Ovary (tissue), 3 donors: ENCODE measurements at regions not wholly inside any gene's neighbourhood (a gene's known extent, or its start where the extent isn't known, plus 50 kb on each side); places are given as distances from the start of the nearest gene placed in this dataset.

Experiments used
- EP300 ChIP-seq: sonication (generic); formaldehyde crosslinking; IDR thresholded peaks from one replicate; pipeline ENCODE4 v1.6.1; 2017; ENCODE audit warnings: antibody characterized with exemption
- POLR2A ChIP-seq: fragments of 450-650 bp; IDR thresholded peaks from one replicate; pipeline ENCODE4 v1.6.1; 2017; ENCODE audit warnings: antibody characterized with exemption, mild to moderate bottlenecking, moderate library complexity
- TF ChIP-seq, protein P1 (sequence below), 3 donors: fragments of 450-650 bp in 2 of 3; fragments of 200-600 bp in 1 of 3; IDR thresholded peaks; one replicate each; pipeline versions ENCODE4 v1.5.1 to v1.8.0; 2016 to 2022; ENCODE audit warnings: antibody characterized with exemption in 3 of 3, mild to moderate bottlenecking in 1 of 3
- donor health status: DM: no; HTN: no; CAD: no.

DNA sequence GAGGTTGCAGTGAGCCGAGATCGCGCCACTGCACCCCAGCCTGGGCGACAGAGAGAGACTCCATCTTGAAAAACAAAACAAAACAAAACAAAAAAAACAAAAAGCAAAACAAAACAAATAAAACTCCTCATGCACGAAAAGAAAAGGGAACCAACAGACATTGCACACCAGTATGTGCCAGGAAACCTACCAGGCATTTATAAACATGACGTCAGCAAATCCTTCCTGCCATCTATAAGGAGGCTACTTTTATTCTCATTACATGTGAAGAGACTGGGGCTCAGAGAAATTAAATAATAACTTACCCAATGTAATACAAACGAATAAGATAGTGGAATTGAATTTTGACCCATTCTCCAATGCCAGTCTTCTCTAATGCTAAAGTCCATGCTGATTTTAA lies 197.2 kb downstream of the NUFIP1 start:
- TF ChIP-seq POLR2A = no peak
- TF ChIP-seq, protein P1, sequence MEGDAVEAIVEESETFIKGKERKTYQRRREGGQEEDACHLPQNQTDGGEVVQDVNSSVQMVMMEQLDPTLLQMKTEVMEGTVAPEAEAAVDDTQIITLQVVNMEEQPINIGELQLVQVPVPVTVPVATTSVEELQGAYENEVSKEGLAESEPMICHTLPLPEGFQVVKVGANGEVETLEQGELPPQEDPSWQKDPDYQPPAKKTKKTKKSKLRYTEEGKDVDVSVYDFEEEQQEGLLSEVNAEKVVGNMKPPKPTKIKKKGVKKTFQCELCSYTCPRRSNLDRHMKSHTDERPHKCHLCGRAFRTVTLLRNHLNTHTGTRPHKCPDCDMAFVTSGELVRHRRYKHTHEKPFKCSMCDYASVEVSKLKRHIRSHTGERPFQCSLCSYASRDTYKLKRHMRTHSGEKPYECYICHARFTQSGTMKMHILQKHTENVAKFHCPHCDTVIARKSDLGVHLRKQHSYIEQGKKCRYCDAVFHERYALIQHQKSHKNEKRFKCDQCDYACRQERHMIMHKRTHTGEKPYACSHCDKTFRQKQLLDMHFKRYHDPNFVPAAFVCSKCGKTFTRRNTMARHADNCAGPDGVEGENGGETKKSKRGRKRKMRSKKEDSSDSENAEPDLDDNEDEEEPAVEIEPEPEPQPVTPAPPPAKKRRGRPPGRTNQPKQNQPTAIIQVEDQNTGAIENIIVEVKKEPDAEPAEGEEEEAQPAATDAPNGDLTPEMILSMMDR (IDR thresholded peaks at IDR 0.05) = no peak
- TF ChIP-seq EP300 = no peak
